ENCODE measurements at regions not wholly inside any gene's neighbourhood (a gene's known extent, or its start where the extent isn't known, plus 50 kb on each side); places are given as distances from the start of the nearest gene placed in this dataset.

DNA sequence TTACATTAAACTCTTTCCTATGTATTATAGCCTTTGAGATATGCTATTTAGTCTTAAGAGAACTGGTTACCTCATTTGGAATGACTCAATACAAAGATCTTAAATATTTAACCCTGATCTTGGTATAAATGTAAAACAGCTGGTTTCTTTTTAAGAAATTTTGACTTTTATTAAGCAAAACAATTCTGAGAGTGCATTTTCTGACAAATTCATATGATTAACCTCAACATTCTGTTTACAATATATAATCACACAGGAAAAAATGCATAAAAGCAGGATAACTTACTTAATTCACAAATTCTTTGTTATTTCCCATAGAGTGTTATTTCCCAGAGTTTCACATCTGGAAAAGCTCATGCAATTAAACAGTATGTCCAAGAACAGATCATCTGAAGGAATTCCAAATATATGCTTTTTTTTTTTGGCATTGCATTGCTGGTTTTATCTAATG, 400.4 kb upstream of the THBS1 start:
- TF ChIP-seq YY1 (IDR thresholded peaks at IDR 0.05; ENCODE audit: insufficient read depth, insufficient read length) = no peak
- no peak for TF ChIP-seq SUZ12 (IDR thresholded peaks at IDR 0.05; ENCODE audit: extremely low read depth, insufficient read depth, insufficient read length)
- no peak for TF ChIP-seq ZNF274 (IDR thresholded peaks at IDR 0.05; ENCODE audit: low read depth, low read length)
- Histone ChIP-seq H3K27me3 (ENCODE audit: insufficient read depth, insufficient read length) (no peaks in the 10 kb centered on the region), H3K4me1 (ENCODE audit: insufficient read depth, insufficient read length) (no peaks in the 10 kb centered on the region), H3K36me3 (ENCODE audit: insufficient read depth, insufficient read length, low read length) (no peaks in the 10 kb centered on the region), H3K9ac (ENCODE audit: insufficient read length, low read depth) (no peak overlapping the region), H3K9me3 (ENCODE audit: insufficient read depth, low read length) (no peaks in the 10 kb centered on the region), H3K4me3 (ENCODE audit: insufficient read length, low read depth) (no peak overlapping the region)
- no peak for DNase-seq (ENCODE audit: low read depth, low spot score)

DNA sequence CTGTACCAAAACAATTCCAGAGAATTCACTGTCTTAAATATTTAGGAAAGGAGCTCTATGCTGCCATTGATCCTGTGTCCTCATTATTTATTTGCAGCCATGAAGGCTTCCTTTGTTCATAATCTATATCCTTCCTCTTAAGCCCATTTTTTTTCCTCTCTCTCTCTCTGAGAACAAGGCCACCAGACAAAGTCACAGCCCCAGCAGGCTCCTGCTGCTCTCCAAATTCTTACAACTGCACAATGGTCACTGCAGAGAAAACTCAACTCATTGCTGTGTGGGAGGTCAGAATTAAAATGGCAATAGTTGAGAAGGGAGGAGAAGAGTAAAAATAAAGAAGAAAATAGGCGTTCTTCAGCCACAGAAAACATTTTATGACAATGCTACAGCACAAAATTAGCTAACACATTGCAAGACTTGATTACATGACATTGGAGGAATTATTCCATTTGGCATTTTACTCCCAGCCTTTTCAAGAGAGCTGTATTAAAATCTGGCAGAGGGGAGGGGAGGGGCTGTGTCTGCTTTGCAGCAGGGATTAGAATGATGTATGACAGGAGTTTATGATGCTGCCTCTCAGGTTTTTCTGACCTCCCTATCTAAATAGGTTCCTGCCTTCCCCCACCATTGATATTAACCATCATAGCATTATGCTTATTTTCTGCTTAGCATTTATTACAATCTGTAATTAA, 399.7 kb upstream of the THBS1 start:
- TF ChIP-seq ZNF274 (IDR thresholded peaks at IDR 0.05; ENCODE audit: low read depth, low read length) (no peak), YY1 (IDR thresholded peaks at IDR 0.05; ENCODE audit: insufficient read depth, insufficient read length) (no peak), SUZ12 (IDR thresholded peaks at IDR 0.05; ENCODE audit: extremely low read depth, insufficient read depth, insufficient read length) (no peak)
- H3K27me3 ChIP-seq (ENCODE audit: insufficient read depth, insufficient read length) = no peaks in the 10 kb centered on the region
- no peaks in the 10 kb centered on the region for H3K4me1 ChIP-seq (ENCODE audit: insufficient read depth, insufficient read length)
- no peak for DNase-seq (ENCODE audit: low read depth, low spot score)
- no peak overlapping the region for H3K9ac ChIP-seq (ENCODE audit: insufficient read length, low read depth)
- no peaks in the 10 kb centered on the region for H3K36me3 ChIP-seq (ENCODE audit: insufficient read depth, insufficient read length, low read length)
- no peaks in the 10 kb centered on the region for H3K9me3 ChIP-seq (ENCODE audit: insufficient read depth, low read length)
- no peak overlapping the region for H3K4me3 ChIP-seq (ENCODE audit: insufficient read length, low read depth)

DNA sequence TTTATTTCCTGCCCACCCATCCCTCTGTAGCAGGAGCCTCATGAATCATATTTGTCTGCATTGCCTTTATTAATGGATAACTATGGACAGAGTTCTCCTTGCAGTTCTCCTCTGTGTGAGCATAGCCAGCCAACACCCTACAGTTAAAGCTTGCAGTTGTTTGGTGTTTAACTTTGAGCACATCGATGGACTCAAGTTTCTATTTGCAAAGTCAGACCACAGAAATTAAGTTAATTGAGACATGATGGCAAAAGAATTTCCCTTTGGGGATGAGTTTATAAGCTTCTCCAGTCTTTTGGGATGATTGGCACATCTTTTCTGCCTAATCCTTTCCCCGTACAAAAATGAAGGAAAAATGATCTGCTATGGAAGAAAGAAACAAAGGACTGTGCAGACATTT, 398.9 kb upstream of the THBS1 start:
- Histone ChIP-seq H3K36me3 (ENCODE audit: insufficient read depth, insufficient read length, low read length) (no peaks in the 10 kb centered on the region), H3K9me3 (ENCODE audit: insufficient read depth, low read length) (no peaks in the 10 kb centered on the region), H3K4me3 (ENCODE audit: insufficient read length, low read depth) (no peak overlapping the region), H3K27me3 (ENCODE audit: insufficient read depth, insufficient read length) (no peaks in the 10 kb centered on the region), H3K4me1 (ENCODE audit: insufficient read depth, insufficient read length) (no peaks in the 10 kb centered on the region), H3K9ac (ENCODE audit: insufficient read length, low read depth) (no peak overlapping the region)
- no peak for DNase-seq (ENCODE audit: low read depth, low spot score)
- TF ChIP-seq SUZ12 (IDR thresholded peaks at IDR 0.05; ENCODE audit: extremely low read depth, insufficient read depth, insufficient read length) = no peak
- no peak for TF ChIP-seq YY1 (IDR thresholded peaks at IDR 0.05; ENCODE audit: insufficient read depth, insufficient read length)
- TF ChIP-seq ZNF274 (IDR thresholded peaks at IDR 0.05; ENCODE audit: low read depth, low read length) = no peak

DNA sequence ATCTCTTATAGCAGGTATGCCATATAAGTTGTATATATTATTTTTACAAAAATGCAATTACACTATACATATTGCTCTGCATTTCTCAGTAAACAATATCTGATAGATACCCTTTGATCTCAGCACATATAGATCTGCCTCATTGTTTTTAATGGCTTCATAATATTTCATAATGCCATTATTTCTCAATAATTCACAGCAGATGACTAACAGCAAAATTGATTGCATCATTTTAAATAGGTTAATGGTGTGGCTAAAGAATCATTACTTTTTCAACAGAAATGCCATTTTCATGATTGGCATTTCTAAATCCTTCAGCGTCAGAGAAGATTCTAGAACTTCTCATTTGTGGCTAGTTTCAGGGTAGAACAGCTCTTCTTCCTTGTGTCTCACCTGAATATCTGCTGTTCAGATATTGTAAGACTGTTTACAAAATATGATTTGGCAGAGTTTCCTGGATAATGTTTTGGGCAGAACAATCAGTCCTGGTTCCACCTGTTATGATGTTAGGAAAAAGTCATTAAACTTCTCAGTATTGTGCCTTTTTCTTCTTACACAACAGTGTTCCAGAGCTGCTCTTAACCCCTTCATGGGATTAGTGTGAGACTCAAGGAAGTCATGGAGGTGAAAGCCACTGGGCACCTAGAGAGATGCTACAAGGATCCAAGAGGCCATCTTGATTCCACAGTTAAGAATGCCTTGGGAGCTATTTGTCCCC, 397.6 kb upstream of the THBS1 start:
- Histone ChIP-seq H3K9me3 (ENCODE audit: insufficient read depth, low read length) (no peaks in the 10 kb centered on the region), H3K9ac (ENCODE audit: insufficient read length, low read depth) (no peak overlapping the region), H3K27me3 (ENCODE audit: insufficient read depth, insufficient read length) (no peaks in the 10 kb centered on the region), H3K4me1 (ENCODE audit: insufficient read depth, insufficient read length) (no peaks in the 10 kb centered on the region), H3K36me3 (ENCODE audit: insufficient read depth, insufficient read length, low read length) (no peaks in the 10 kb centered on the region), H3K4me3 (ENCODE audit: insufficient read length, low read depth) (no peak overlapping the region)
- DNase-seq (ENCODE audit: low read depth, low spot score) = no peak
- TF ChIP-seq SUZ12 (IDR thresholded peaks at IDR 0.05; ENCODE audit: extremely low read depth, insufficient read depth, insufficient read length) (no peak), ZNF274 (IDR thresholded peaks at IDR 0.05; ENCODE audit: low read depth, low read length) (no peak), YY1 (IDR thresholded peaks at IDR 0.05; ENCODE audit: insufficient read depth, insufficient read length) (no peak)

DNA sequence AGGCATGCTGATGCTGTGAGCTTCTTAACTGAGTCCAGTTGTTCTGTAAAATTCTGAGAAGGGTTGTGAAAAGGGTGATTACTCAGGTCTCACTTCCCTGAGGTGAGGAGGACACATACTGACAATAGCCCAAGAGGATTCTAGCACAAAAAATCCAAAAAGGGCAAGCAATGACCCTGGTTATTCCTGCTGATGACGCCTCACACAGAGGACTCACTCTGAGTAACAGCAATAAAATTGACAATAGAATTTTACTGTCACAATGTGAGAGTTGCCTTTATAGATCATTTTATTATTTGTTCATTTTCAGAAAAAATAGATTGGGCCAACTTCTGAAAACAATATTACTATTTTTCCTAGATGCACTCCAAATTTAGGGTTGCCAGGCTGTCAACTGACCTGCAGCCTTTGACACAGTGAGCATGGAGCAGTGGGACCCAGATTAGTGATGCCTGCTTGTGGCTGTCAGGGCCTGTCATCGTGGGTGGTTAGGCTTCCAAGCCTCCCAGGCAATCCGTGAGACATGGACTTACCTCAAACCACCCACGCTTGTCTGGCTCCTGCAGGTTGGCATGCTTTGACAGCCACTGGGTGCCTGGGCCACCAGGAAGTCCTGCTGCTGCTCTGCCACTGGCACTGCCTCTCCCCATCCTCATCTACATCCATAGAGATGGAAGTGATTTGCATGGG, 396.0 kb upstream of the THBS1 start:
- DNase-seq (ENCODE audit: low read depth, low spot score) = no peak
- TF ChIP-seq ZNF274 (IDR thresholded peaks at IDR 0.05; ENCODE audit: low read depth, low read length) = no peak
- no peak for TF ChIP-seq YY1 (IDR thresholded peaks at IDR 0.05; ENCODE audit: insufficient read depth, insufficient read length)
- TF ChIP-seq SUZ12 (IDR thresholded peaks at IDR 0.05; ENCODE audit: extremely low read depth, insufficient read depth, insufficient read length) = no peak
- no peaks in the 10 kb centered on the region for H3K4me1 ChIP-seq (ENCODE audit: insufficient read depth, insufficient read length)

DNA sequence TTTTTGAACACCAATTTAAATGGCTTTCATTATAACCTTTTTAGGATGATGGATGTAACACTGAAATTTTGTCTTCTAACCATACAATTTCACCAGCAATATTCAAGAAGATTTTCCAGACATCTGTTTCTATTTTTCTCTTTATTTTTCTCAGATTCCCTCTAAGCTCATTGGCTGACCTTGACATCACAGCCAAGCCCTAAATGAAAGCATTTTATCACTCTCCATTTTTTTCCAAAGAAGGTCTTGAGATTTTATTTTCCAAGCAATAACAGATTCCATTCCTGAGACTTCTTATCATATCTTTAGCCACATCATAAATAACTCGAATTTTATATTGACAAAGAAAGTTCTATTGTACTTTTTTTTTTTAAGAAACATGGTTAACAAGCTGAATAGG, 392.6 kb upstream of the THBS1 start:
- Histone ChIP-seq H3K4me3 (ENCODE audit: insufficient read length, low read depth) (no peak overlapping the region), H3K36me3 (ENCODE audit: insufficient read depth, insufficient read length, low read length) (no peaks in the 10 kb centered on the region), H3K27me3 (ENCODE audit: insufficient read depth, insufficient read length) (no peaks in the 10 kb centered on the region), H3K4me1 (ENCODE audit: insufficient read depth, insufficient read length) (no peaks in the 10 kb centered on the region), H3K9ac (ENCODE audit: insufficient read length, low read depth) (no peak overlapping the region), H3K9me3 (ENCODE audit: insufficient read depth, low read length) (no peaks in the 10 kb centered on the region)
- TF ChIP-seq YY1 (IDR thresholded peaks at IDR 0.05; ENCODE audit: insufficient read depth, insufficient read length) = no peak
- no peak for DNase-seq (ENCODE audit: low read depth, low spot score)

More for the DNA sequence above, 396.0 kb upstream of the THBS1 start:
- no peaks in the 10 kb centered on the region for H3K9me3 ChIP-seq (ENCODE audit: insufficient read depth, low read length)
- H3K4me3 ChIP-seq (ENCODE audit: insufficient read length, low read depth) = no peak overlapping the region
- H3K27me3 ChIP-seq (ENCODE audit: insufficient read depth, insufficient read length) = no peaks in the 10 kb centered on the region
- H3K9ac ChIP-seq (ENCODE audit: insufficient read length, low read depth) = no peak overlapping the region
- H3K36me3 ChIP-seq (ENCODE audit: insufficient read depth, insufficient read length, low read length) = no peaks in the 10 kb centered on the region

DNA sequence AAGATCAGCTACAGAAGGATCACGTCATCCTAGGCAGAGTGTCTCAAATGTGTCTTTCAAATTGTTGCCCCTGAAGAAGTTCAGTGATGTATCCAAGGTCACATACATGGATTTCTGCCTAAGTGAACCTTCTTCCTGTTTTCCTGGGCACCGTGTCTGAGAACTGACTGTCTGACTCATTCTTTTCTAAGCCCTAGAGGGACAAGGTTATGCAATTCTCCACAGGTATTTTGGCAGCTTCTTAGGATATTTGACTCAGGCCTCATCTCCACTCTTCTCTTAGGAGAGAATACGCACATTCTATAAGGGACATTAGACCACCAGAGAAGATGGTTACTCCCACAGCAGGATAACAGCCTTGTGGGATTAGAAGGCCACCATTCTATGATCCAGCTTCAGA, 391.9 kb upstream of the THBS1 start:
- Histone ChIP-seq H3K4me1 (ENCODE audit: insufficient read depth, insufficient read length) (no peaks in the 10 kb centered on the region), H3K4me3 (ENCODE audit: insufficient read length, low read depth) (no peak overlapping the region), H3K9me3 (ENCODE audit: insufficient read depth, low read length) (no peaks in the 10 kb centered on the region), H3K36me3 (ENCODE audit: insufficient read depth, insufficient read length, low read length) (no peaks in the 10 kb centered on the region), H3K27me3 (ENCODE audit: insufficient read depth, insufficient read length) (no peaks in the 10 kb centered on the region), H3K9ac (ENCODE audit: insufficient read length, low read depth) (no peak overlapping the region)
- DNase-seq (ENCODE audit: low read depth, low spot score) = no peak
- TF ChIP-seq SUZ12 (IDR thresholded peaks at IDR 0.05; ENCODE audit: extremely low read depth, insufficient read depth, insufficient read length) (no peak), YY1 (IDR thresholded peaks at IDR 0.05; ENCODE audit: insufficient read depth, insufficient read length) (no peak), ZNF274 (IDR thresholded peaks at IDR 0.05; ENCODE audit: low read depth, low read length) (no peak)
